Prostate gland (tissue), 2 donors: ENCODE measurements at regions not wholly inside any gene's neighbourhood (a gene's known extent, or its start where the extent isn't known, plus 50 kb on each side); places are given as distances from the start of the nearest gene placed in this dataset.

ENCODE experiments used
- DNase-seq: peaks from one replicate; pipeline ENCODE4 v3.0.0-alpha.2; 2019; ENCODE audit warnings: low spot score
- H3K27ac ChIP-seq, 2 donors: fragments of 200-600 bp; sonication (generic); 2 replicates each; pipeline ENCODE4 v1.5.1; 2017 to 2019
- H3K27me3 ChIP-seq: fragments of 200-600 bp; sonication (generic); replicated peaks from 2 replicates; pipeline ENCODE4 v1.5.1; 2019; ENCODE audit not compliant: insufficient read depth
- H3K36me3 ChIP-seq, 2 donors: fragments of 200-600 bp; sonication (generic); 1 replicate in 1 of 2; 2 replicates in 1 of 2; pipeline versions ENCODE4 v1.5.1 to v1.8.1; 2017 to 2019
- H3K4me1 ChIP-seq: fragments of 200-600 bp; sonication (generic); replicated peaks from 2 replicates; pipeline ENCODE4 v1.5.1; 2019
- H3K4me3 ChIP-seq, 2 donors: fragments of 200-600 bp; sonication (generic); 2 replicates each; pipeline ENCODE4 v1.5.1; 2017 to 2019
- H3K9me3 ChIP-seq: fragments of 200-600 bp; sonication (generic); 2 replicates; pipeline ENCODE4 v1.5.1; 2017
- CTCF ChIP-seq, 4 experiments: fragments of 200-600 bp in 2 of 4; fragments of 450-650 bp in 2 of 4; sonication (generic) in 2 of 4; IDR thresholded peaks; 1 replicate in 3 of 4; 2 replicates in 1 of 4; pipeline ENCODE4 v1.5.1; 2016 to 2019; ENCODE audit warnings: antibody characterized with exemption in 4 of 4, mild to moderate bottlenecking in 2 of 4, moderate library complexity in 2 of 4
- POLR2A ChIP-seq: fragments of 450-650 bp; IDR thresholded peaks from one replicate; pipeline ENCODE4 v1.6.1; 2016; ENCODE audit warnings: antibody characterized with exemption, mild to moderate bottlenecking
- POLR2AphosphoS5 ChIP-seq: sonication (generic); formaldehyde crosslinking; IDR thresholded peaks from one replicate; pipeline ENCODE4 v1.6.1; 2017; ENCODE audit warnings: antibody characterized with exemption
- WGBS: methylation state at CpG from one replicate; pipeline ENCODE4 v1.1.5; 2018; 5-methylcytosine and 5-hydroxymethylcytosine counted together
- intact Hi-C: fragments of 100-400 bp; cut with DNase I; formaldehyde crosslinking; loops from one replicate; pipeline ENCODE4 v1.14.2; 2022

- H3K27ac ChIP-seq = no peak overlapping the region
- intact Hi-C loops = no loop called here
- H3K4me1 ChIP-seq = no peaks in the 10 kb centered on the region
- no peak for DNase-seq
- H3K4me3 ChIP-seq = no peak overlapping the region
- WGBS = 82% methylated on average over 4 of the region's 4 CpGs
- TF ChIP-seq POLR2AphosphoS5 = no peak
- TF ChIP-seq CTCF (IDR thresholded peaks at IDR 0.05) = no peak
- no peak for TF ChIP-seq POLR2A
- no peaks in the 10 kb centered on the region for H3K27me3 ChIP-seq
- no peaks in the 10 kb centered on the region for H3K9me3 ChIP-seq
- no peaks in the 10 kb centered on the region for H3K36me3 ChIP-seq
These were observed 1198.6 kb upstream of the EPHA6 start for GRCh38 chr3:95615592-95616310.

DNA sequence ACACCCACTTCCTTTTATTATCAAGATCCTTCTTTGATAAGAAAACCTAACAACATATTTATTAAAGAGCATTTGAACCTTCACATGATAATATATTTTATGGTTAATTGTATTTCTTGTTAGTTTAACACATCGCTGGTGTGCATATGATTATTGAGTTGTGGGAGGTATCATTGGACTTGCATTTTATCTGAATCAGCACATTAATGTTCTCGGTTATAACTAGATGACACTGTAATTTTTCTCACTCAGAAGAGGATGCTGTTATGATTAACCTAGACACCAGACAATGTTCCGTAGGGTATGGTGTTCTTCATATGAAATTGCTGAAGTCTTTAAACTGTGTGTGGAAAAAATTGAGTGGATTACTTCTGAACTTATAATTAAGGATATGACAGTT lies 1188.3 kb upstream of the EPHA6 start:
- Histone ChIP-seq H3K27me3 (no peaks in the 10 kb centered on the region), H3K4me3 (no peak overlapping the region), H3K36me3 (no peaks in the 10 kb centered on the region), H3K27ac (no peak overlapping the region), H3K4me1 (no peaks in the 10 kb centered on the region), H3K9me3 (no peaks in the 10 kb centered on the region)
- intact Hi-C loops = no loop called here
- TF ChIP-seq POLR2A (no peak), POLR2AphosphoS5 (no peak), CTCF (IDR thresholded peaks at IDR 0.05) (no peak)
- DNase-seq = no peak
- 96% methylated on average over 3 of the region's 3 CpGs for WGBS

GRCh38 chr3:95627293-95627692 lies 1187.1 kb upstream of the EPHA6 start:
- no peak overlapping the region for H3K27ac ChIP-seq
- no peak for TF ChIP-seq POLR2AphosphoS5
- TF ChIP-seq POLR2A = no peak
- no peak for TF ChIP-seq CTCF (IDR thresholded peaks at IDR 0.05)
- 73% methylated on average over 4 of the region's 4 CpGs for WGBS
- no peaks in the 10 kb centered on the region for H3K9me3 ChIP-seq
- intact Hi-C loops = no loop called here
- H3K27me3 ChIP-seq = no peaks in the 10 kb centered on the region
- no peaks in the 10 kb centered on the region for H3K4me1 ChIP-seq
- no peak overlapping the region for H3K4me3 ChIP-seq
- no peak for DNase-seq
- no peaks in the 10 kb centered on the region for H3K36me3 ChIP-seq

GRCh38 chr3:95627697-95628096 lies 1186.7 kb upstream of the EPHA6 start:
- TF ChIP-seq POLR2AphosphoS5 (no peak), CTCF (IDR thresholded peaks at IDR 0.05) (no peak), POLR2A (no peak)
- Histone ChIP-seq H3K4me3 (no peak overlapping the region), H3K27me3 (no peaks in the 10 kb centered on the region), H3K4me1 (no peaks in the 10 kb centered on the region), H3K9me3 (no peaks in the 10 kb centered on the region), H3K36me3 (no peaks in the 10 kb centered on the region), H3K27ac (no peak overlapping the region)
- no peak for DNase-seq
- 5% methylated on average over 2 of the region's 2 CpGs for WGBS
- intact Hi-C loops = no loop called here

- Histone ChIP-seq H3K36me3 (no peaks in the 10 kb centered on the region), H3K27ac (no peak overlapping the region), H3K4me3 (no peak overlapping the region), H3K27me3 (no peaks in the 10 kb centered on the region), H3K9me3 (no peaks in the 10 kb centered on the region), H3K4me1 (no peaks in the 10 kb centered on the region)
- intact Hi-C loops = no loop called here
- no peak for DNase-seq
- WGBS = 52% methylated on average over 1 of the region's 1 CpG
- TF ChIP-seq POLR2AphosphoS5 (no peak), POLR2A (no peak), CTCF (IDR thresholded peaks at IDR 0.05) (no peak)
These were observed 1184.6 kb upstream of the EPHA6 start for GRCh38 chr3:95629802-95630201.
